NT2/D1 (cell line): ENCODE measurements at regions not wholly inside any gene's neighbourhood (a gene's known extent, or its start where the extent isn't known, plus 50 kb on each side); places are given as distances from the start of the nearest gene placed in this dataset.

Source experiments
- YY1 ChIP-seq: IDR thresholded peaks from 2 replicates; pipeline ENCODE4 v1.6.1; 2011; ENCODE audit not compliant: insufficient read length, insufficient read depth
- ZNF274 ChIP-seq: IDR thresholded peaks from 2 replicates; pipeline ENCODE4 v1.6.1; 2011; ENCODE audit warnings: mild to moderate bottlenecking, low read depth, low read length

- no peak for TF ChIP-seq ZNF274
- no peak for TF ChIP-seq YY1
These were observed 91.6 kb upstream of the ANKRD1 start for GRCh38 chr10:91012502-91012901.
